PC-3 (cell line): ENCODE measurements at regions not wholly inside any gene's neighbourhood (a gene's known extent, or its start where the extent isn't known, plus 50 kb on each side); places are given as distances from the start of the nearest gene placed in this dataset.

Experiments used
- EZH2 ChIP-seq: fragments of 300-600 bp; sonication (generic); IDR thresholded peaks from one replicate; pipeline ENCODE4 v1.6.1; 2017; ENCODE audit warnings: antibody characterized with exemption, mild to moderate bottlenecking, low read length; ENCODE audit not compliant: unreplicated experiment
- EZH2phosphoT487 ChIP-seq: fragments of 300-600 bp; sonication (generic); IDR thresholded peaks from 2 replicates; pipeline ENCODE4 v1.6.1; 2018; ENCODE audit warnings: mild to moderate bottlenecking, antibody characterized with exemption, low read length, borderline replicate concordance
- TF ChIP-seq, protein P1 (sequence below): fragments of 300-600 bp; sonication (generic); conservative IDR thresholded peaks from 2 replicates; pipeline ENCODE4 v1.5.1; 2017; ENCODE audit warnings: antibody characterized with exemption, low read depth, mild to moderate bottlenecking, low read length

DNA sequence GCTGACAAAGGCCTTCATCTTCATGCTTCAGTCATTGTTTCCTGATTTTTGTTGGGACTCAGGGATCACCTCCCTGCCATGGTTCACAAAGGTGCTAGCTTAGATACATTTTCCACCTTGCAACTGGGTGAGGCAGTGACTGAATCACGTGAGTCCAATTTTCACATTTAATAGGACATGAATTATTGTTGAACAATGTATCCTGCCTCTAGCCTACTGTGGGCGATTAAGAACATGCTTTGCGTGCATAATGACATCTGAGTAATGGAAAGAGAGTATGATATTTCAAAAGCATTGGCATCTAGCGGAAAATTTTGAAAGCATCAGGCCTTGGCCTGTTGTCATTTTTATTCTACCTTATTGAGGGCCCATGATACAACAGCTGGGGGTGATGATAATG, 199.2 kb upstream of the JAG1 start:
- TF ChIP-seq, protein P1, sequence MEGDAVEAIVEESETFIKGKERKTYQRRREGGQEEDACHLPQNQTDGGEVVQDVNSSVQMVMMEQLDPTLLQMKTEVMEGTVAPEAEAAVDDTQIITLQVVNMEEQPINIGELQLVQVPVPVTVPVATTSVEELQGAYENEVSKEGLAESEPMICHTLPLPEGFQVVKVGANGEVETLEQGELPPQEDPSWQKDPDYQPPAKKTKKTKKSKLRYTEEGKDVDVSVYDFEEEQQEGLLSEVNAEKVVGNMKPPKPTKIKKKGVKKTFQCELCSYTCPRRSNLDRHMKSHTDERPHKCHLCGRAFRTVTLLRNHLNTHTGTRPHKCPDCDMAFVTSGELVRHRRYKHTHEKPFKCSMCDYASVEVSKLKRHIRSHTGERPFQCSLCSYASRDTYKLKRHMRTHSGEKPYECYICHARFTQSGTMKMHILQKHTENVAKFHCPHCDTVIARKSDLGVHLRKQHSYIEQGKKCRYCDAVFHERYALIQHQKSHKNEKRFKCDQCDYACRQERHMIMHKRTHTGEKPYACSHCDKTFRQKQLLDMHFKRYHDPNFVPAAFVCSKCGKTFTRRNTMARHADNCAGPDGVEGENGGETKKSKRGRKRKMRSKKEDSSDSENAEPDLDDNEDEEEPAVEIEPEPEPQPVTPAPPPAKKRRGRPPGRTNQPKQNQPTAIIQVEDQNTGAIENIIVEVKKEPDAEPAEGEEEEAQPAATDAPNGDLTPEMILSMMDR: no peak
- no peak for TF ChIP-seq EZH2phosphoT487
- no peak for TF ChIP-seq EZH2
